SK-N-SH (cell line): ENCODE measurements at regions not wholly inside any gene's neighbourhood (a gene's known extent, or its start where the extent isn't known, plus 50 kb on each side); places are given as distances from the start of the nearest gene placed in this dataset.

Experiments used
- CTCF ChIA-PET: fragments of 300-600, 350-600 bp; formaldehyde crosslinking; extraction: SDS; loops from one replicate; lab custom pipeline; 2021; lab: Yijun Ruan, JAX
- POLR2A ChIA-PET: fragments of 350-600 bp; sonication (Branson Sonifier 250); formaldehyde crosslinking; extraction: SDS; loops from one replicate; lab custom pipeline; 2020; ENCODE audit warnings: antibody characterized with exemption, inconsistent platforms; lab: Yijun Ruan, JAX
- DNase-seq: peaks from one replicate; pipeline ENCODE4 v3.0.0; 2012
- H2AFZ ChIP-seq: fragments of 200-600 bp; sonication (generic); 2 replicates; pipeline ENCODE4 v1.8.1; 2016; ENCODE audit warnings: antibody characterized with exemption, mild to moderate bottlenecking, low read depth
- H3F3A ChIP-seq: fragments of 200-600 bp; sonication (generic); replicated peaks from 2 replicates; pipeline ENCODE3; 2016; ENCODE audit warnings: antibody characterized with exemption, mild to moderate bottlenecking; ENCODE audit not compliant: insufficient read depth
- H3K27ac ChIP-seq, 2 experiments: fragments of 200-500 bp in 1 of 2; fragments of 200-600 bp in 1 of 2; sonication (Bioruptor generic) in 1 of 2; sonication (generic), shearing (Covaris generic) in 1 of 2; 2 replicates each; pipeline versions ENCODE4 v1.5.1 to v1.6.1; 2014 to 2016; ENCODE audit warnings: low read depth in 2 of 2, inconsistent platforms in 1 of 2, low read length in 1 of 2, mild to moderate bottlenecking in 1 of 2, mixed read lengths in 1 of 2
- H3K27me3 ChIP-seq: fragments of 200-600 bp; sonication (generic), shearing (Covaris generic); 2 replicates; pipeline ENCODE4 v1.6.1; 2016; ENCODE audit warnings: mixed run types; ENCODE audit not compliant: insufficient read depth
- H3K36me3 ChIP-seq, 2 experiments: fragments of 200-500 bp in 1 of 2; fragments of 200-600 bp in 1 of 2; sonication (Bioruptor generic) in 1 of 2; sonication (generic) in 1 of 2; replicated peaks in 1 of 2; 2 replicates each; pipeline versions ENCODE3 to v1.5.1; 2014 to 2016; ENCODE audit warnings: low read length in 1 of 2, mild to moderate bottlenecking in 1 of 2; ENCODE audit not compliant: insufficient read depth in 2 of 2, control insufficient read depth in 1 of 2
- H3K4me1 ChIP-seq, 2 experiments: fragments of 200-500 bp in 1 of 2; fragments of 200-600 bp in 1 of 2; sonication (Bioruptor generic) in 1 of 2; sonication (generic), shearing (Covaris generic) in 1 of 2; 2 replicates each; pipeline versions ENCODE4 v1.5.1 to v1.6.1; 2014 to 2016; ENCODE audit warnings: low read depth in 1 of 2, low read length in 1 of 2, mixed run types in 1 of 2; ENCODE audit not compliant: insufficient read depth in 2 of 2, control insufficient read depth in 1 of 2
- H3K4me2 ChIP-seq: fragments of 200-600 bp; sonication (generic), shearing (Covaris generic); 2 replicates; pipeline ENCODE4 v1.6.1; 2017; ENCODE audit warnings: mixed run types
- H3K4me3 ChIP-seq, 2 experiments: fragments of 200-500 bp in 1 of 2; fragments of 200-600 bp in 1 of 2; sonication (Bioruptor generic) in 1 of 2; sonication (generic), shearing (Covaris generic) in 1 of 2; 2 replicates each; pipeline versions ENCODE4 v1.5.1 to v1.8.1; 2014 to 2016; ENCODE audit warnings: low read depth in 2 of 2, inconsistent platforms in 1 of 2, low read length in 1 of 2, mild to moderate bottlenecking in 1 of 2, mixed read lengths in 1 of 2, moderate library complexity in 1 of 2
- H3K79me2 ChIP-seq: fragments of 200-600 bp; sonication (generic); 2 replicates; pipeline ENCODE4 v1.8.1; 2017; ENCODE audit warnings: mild to moderate bottlenecking; ENCODE audit not compliant: insufficient read depth
- H3K9ac ChIP-seq: fragments of 200-600 bp; sonication (generic); 2 replicates; pipeline ENCODE4 v1.6.1; 2017; ENCODE audit warnings: mixed run types
- H3K9me2 ChIP-seq: fragments of 200-600 bp; sonication (generic); 2 replicates; pipeline ENCODE4 v1.6.1; 2017; ENCODE audit warnings: mixed run types
- H3K9me3 ChIP-seq: fragments of 200-600 bp; sonication (generic); 2 replicates; pipeline ENCODE4 v1.6.1; 2017; ENCODE audit warnings: mixed run types, mild to moderate bottlenecking, moderate library complexity
- H4K20me1 ChIP-seq: fragments of 200-600 bp; sonication (generic); 2 replicates; pipeline ENCODE4 v1.6.1; 2017; ENCODE audit warnings: mild to moderate bottlenecking, mixed run types; ENCODE audit not compliant: insufficient read depth
- CHD2 ChIP-seq: fragments of 150-350 bp; IDR thresholded peaks from 2 replicates; pipeline ENCODE4 v1.6.1; 2018; ENCODE audit warnings: low read length; ENCODE audit not compliant: partially characterized antibody
- GATA2 ChIP-seq: sonication (generic); formaldehyde crosslinking; IDR thresholded peaks from 2 replicates; pipeline ENCODE4 v1.5.0; 2020; ENCODE audit warnings: mild to moderate bottlenecking, missing genetic modification reagents
- JUND ChIP-seq: IDR thresholded peaks from 2 replicates; pipeline ENCODE4 v1.4.0; 2012
- MXI1 ChIP-seq: IDR thresholded peaks from 2 replicates; pipeline ENCODE4 v1.6.1; 2012; ENCODE audit warnings: mild to moderate bottlenecking, low read depth, low read length, improper control_type of control experiment
- REST ChIP-seq: IDR thresholded peaks from 2 replicates; pipeline ENCODE4 v1.6.1; 2012; ENCODE audit warnings: mild to moderate bottlenecking, low read depth, low read length, moderate library complexity
- RXRA ChIP-seq: IDR thresholded peaks from 2 replicates; pipeline ENCODE4 v1.4.0; 2012; ENCODE audit warnings: low read depth, mild to moderate bottlenecking, borderline replicate concordance
- SMC3 ChIP-seq: IDR thresholded peaks from 2 replicates; pipeline ENCODE4 v1.6.1; 2012; ENCODE audit warnings: low read depth, low read length, improper control_type of control experiment
- TEAD4 ChIP-seq: IDR thresholded peaks from 2 replicates; pipeline ENCODE4 v1.4.0; 2012; ENCODE audit warnings: mild to moderate bottlenecking, borderline replicate concordance; ENCODE audit not compliant: insufficient read depth
- WGBS: methylation state at CpG from one replicate; pipeline ENCODE4 v1.1.6; 2017; ENCODE audit warnings: low lambda C conversion rate; 5-methylcytosine and 5-hydroxymethylcytosine counted together

GRCh38 chr12:90645181-90645580, 309.8 kb downstream of the CCER1 start:
- Histone ChIP-seq H3K9me3 (no peaks in the 10 kb centered on the region), H3K79me2 (no peaks in the 10 kb centered on the region), H3F3A (no peaks in the 10 kb centered on the region), H3K36me3 (no peaks in the 10 kb centered on the region), H2AFZ (no peak overlapping the region), H3K9me2 (no peaks in the 10 kb centered on the region), H3K27ac (no peak overlapping the region; a peak in 1 of 4 replicates), H3K9ac (no peak overlapping the region), H4K20me1 (no peaks in the 10 kb centered on the region), H3K4me1 (no peaks in the 10 kb centered on the region; a peak in 1 of 4 replicates)
- POLR2A ChIA-PET: no interaction called here
- CTCF ChIA-PET: interaction anchor here (1.3 kb wide), 1 partner anchor 9 kb away, joined by 4 read pairs; no protein-coding TSS in a partner anchor
- 12% methylated on average over 1 of the region's 1 CpG for WGBS
- TF ChIP-seq RXRA (no peak), GATA2 (CRISPR knock-in tag) (peak; percentile 56), TEAD4 (no peak), CHD2 (no peak)
- TF ChIP-seq, all 33 proteins: peak for 1
- no peak overlapping the region for H3K4me3 ChIP-seq
- H3K4me2 ChIP-seq: no peak overlapping the region
- DNase-seq: no peak
- no peaks in the 10 kb centered on the region for H3K27me3 ChIP-seq

GRCh38 chr12:90631591-90632212, 323.3 kb downstream of the CCER1 start:
- CTCF ChIA-PET: no interaction called here
- H3F3A ChIP-seq: no peaks in the 10 kb centered on the region

More at GRCh38 chr12:90631591-90632212, 323.3 kb downstream of the CCER1 start:
- H3K4me1 ChIP-seq: peaks cover 0 to 12% of the 10 kb centered on the region in 2 experiments; a peak in 2 of 4 replicates
- TF ChIP-seq SMC3 (no peak), REST (no peak), JUND (no peak), MXI1 (no peak)
- no peaks in the 10 kb centered on the region for H3K79me2 ChIP-seq
- no peak overlapping the region for H3K9ac ChIP-seq
- POLR2A ChIA-PET: no interaction called here
- 5% methylated on average over 1 of the region's 1 CpG for WGBS
- DNase-seq: no peak
- no peak overlapping the region for H3K4me3 ChIP-seq
- no peak overlapping the region for H2AFZ ChIP-seq
- H3K36me3 ChIP-seq: no peaks in the 10 kb centered on the region
- H3K4me2 ChIP-seq: no peak overlapping the region
- no peaks in the 10 kb centered on the region for H3K9me3 ChIP-seq
- H3K9me2 ChIP-seq: no peaks in the 10 kb centered on the region
- H3K27ac ChIP-seq: no peak overlapping the region
- no peaks in the 10 kb centered on the region for H3K27me3 ChIP-seq
- H4K20me1 ChIP-seq: no peaks in the 10 kb centered on the region
